AG09319 (cell line): ENCODE measurements at regions not wholly inside any gene's neighbourhood (a gene's known extent, or its start where the extent isn't known, plus 50 kb on each side); places are given as distances from the start of the nearest gene placed in this dataset.

Experiments
- DNase-seq: peaks from one replicate; pipeline ENCODE4 v3.0.0-alpha.2; 2010; ENCODE audit warnings: low read depth; ENCODE audit errors: extremely low read depth
- CTCF ChIP-seq: IDR thresholded peaks from 2 replicates; pipeline ENCODE4 v1.5.1; 2011; ENCODE audit warnings: low read depth, mild to moderate bottlenecking, inconsistent platforms, low read length, moderate library complexity

- DNase-seq = no peak
- no peak for TF ChIP-seq CTCF
Measured at GRCh38 chr6:24010133-24010532, 115.9 kb upstream of the NRSN1 start.

GRCh38 chr6:24016286-24016685 is 109.7 kb upstream of the NRSN1 start:
- no peak for TF ChIP-seq CTCF
- DNase-seq = no peak

- no peak for DNase-seq
- no peak for TF ChIP-seq CTCF
Measured at GRCh38 chr6:24016857-24017256, 109.2 kb upstream of the NRSN1 start.

GRCh38 chr6:24019393-24019792 is 106.6 kb upstream of the NRSN1 start:
- no peak for DNase-seq
- TF ChIP-seq CTCF = no peak

- DNase-seq = no peak
- no peak for TF ChIP-seq CTCF
Measured at GRCh38 chr6:24019830-24020229, 106.2 kb upstream of the NRSN1 start.

- DNase-seq = no peak
- TF ChIP-seq CTCF = no peak
Measured at GRCh38 chr6:24026050-24026449, 100.0 kb upstream of the NRSN1 start.

GRCh38 chr6:24031496-24031895 is 94.5 kb upstream of the NRSN1 start:
- no peak for TF ChIP-seq CTCF

More at GRCh38 chr6:24031496-24031895, 94.5 kb upstream of the NRSN1 start:
- DNase-seq = no peak
